Neural progenitor cell (in vitro differentiated cells): ENCODE measurements at regions not wholly inside any gene's neighbourhood (a gene's known extent, or its start where the extent isn't known, plus 50 kb on each side); places are given as distances from the start of the nearest gene placed in this dataset.

Experiments used
- EZH2 ChIP-seq: fragments of 200-600 bp; sonication (generic); IDR thresholded peaks from 2 replicates; pipeline ENCODE4 v1.6.1; 2017; ENCODE audit warnings: antibody characterized with exemption, mild to moderate bottlenecking, moderate library complexity
- TF ChIP-seq, protein P1 (sequence below): fragments of 200-600 bp; sonication (generic); IDR thresholded peaks from 2 replicates; pipeline ENCODE4 v1.5.1; 2017; ENCODE audit warnings: antibody characterized with exemption, mild to moderate bottlenecking

DNA sequence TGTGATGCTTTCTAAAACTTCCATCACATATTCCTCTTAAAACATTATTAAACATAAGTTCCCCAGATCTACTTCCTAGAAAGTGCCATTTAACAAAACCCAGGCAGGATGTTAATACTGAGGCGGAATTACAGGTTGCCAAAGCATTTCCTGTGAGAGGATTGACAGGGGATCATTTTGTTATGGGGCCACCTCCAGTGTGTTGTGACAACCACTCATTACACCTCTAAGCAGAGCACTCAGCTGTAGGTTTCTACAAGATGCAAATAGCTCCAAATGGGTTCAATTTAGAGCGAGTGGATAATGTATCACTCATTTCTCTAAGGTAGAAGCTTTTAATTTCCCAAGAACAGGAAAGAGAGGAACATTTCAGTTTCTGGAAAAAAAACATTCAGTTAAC, 1429.5 kb upstream of the ACVR2A start:
- TF ChIP-seq, protein P1, sequence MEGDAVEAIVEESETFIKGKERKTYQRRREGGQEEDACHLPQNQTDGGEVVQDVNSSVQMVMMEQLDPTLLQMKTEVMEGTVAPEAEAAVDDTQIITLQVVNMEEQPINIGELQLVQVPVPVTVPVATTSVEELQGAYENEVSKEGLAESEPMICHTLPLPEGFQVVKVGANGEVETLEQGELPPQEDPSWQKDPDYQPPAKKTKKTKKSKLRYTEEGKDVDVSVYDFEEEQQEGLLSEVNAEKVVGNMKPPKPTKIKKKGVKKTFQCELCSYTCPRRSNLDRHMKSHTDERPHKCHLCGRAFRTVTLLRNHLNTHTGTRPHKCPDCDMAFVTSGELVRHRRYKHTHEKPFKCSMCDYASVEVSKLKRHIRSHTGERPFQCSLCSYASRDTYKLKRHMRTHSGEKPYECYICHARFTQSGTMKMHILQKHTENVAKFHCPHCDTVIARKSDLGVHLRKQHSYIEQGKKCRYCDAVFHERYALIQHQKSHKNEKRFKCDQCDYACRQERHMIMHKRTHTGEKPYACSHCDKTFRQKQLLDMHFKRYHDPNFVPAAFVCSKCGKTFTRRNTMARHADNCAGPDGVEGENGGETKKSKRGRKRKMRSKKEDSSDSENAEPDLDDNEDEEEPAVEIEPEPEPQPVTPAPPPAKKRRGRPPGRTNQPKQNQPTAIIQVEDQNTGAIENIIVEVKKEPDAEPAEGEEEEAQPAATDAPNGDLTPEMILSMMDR: no peak
- TF ChIP-seq EZH2: no peak
